HEK293 (cell line): ENCODE measurements at regions not wholly inside any gene's neighbourhood (a gene's known extent, or its start where the extent isn't known, plus 50 kb on each side); places are given as distances from the start of the nearest gene placed in this dataset.

Experiments used
- CTCF ChIA-PET: fragments of 350-600 bp; formaldehyde crosslinking; extraction: SDS; loops from one replicate; lab custom pipeline; 2021; ENCODE audit warnings: antibody characterized with exemption; lab: Yijun Ruan, JAX
- POLR2A ChIA-PET: fragments of 300-600 bp; formaldehyde crosslinking; extraction: SDS; loops from one replicate; lab custom pipeline; 2020; ENCODE audit warnings: antibody characterized with exemption, inconsistent platforms; lab: Yijun Ruan, JAX
- H3K27ac ChIP-seq: fragments of 200-500 bp; sonication (Bioruptor generic); 2 replicates; pipeline ENCODE4 v1.5.1; 2014; ENCODE audit warnings: low read depth, low read length, control low read depth, inconsistent platforms; ENCODE audit errors: extremely low read depth
- H3K36me3 ChIP-seq, 2 experiments: fragments of 200-500 bp in 1 of 2; sonication (Bioruptor generic) in 1 of 2; 1 replicate in 1 of 2; 2 replicates in 1 of 2; pipeline ENCODE4 v1.5.1; 2014 to 2017; ENCODE audit warnings: inconsistent platforms in 2 of 2, low read length in 2 of 2; ENCODE audit not compliant: control insufficient read depth in 2 of 2, insufficient read depth in 1 of 2
- H3K4me1 ChIP-seq: fragments of 200-500 bp; sonication (Bioruptor generic); 2 replicates; pipeline ENCODE4 v1.5.1; 2014; ENCODE audit warnings: mild to moderate bottlenecking, low read length, inconsistent platforms; ENCODE audit not compliant: control insufficient read depth, insufficient read depth
- H3K4me3 ChIP-seq: 2 replicates; pipeline ENCODE4 v1.5.1; 2011; ENCODE audit warnings: low read depth, mild to moderate bottlenecking, control low read depth, low read length, moderate library complexity
- H3K9me3 ChIP-seq: fragments of 200-500 bp; sonication (Bioruptor generic); 2 replicates; pipeline ENCODE4 v1.5.1; 2014; ENCODE audit warnings: low read depth, low read length, inconsistent platforms; ENCODE audit not compliant: control insufficient read depth, insufficient read depth
- BCL6B ChIP-seq: fragments of 450-650 bp; formaldehyde crosslinking; IDR thresholded peaks from 2 replicates; pipeline ENCODE4 v1.5.1; 2017; ENCODE audit warnings: missing biosample characterization, missing genetic modification characterization
- GLIS2 ChIP-seq: fragments of 450-650 bp; formaldehyde crosslinking; IDR thresholded peaks from 2 replicates; pipeline ENCODE4 v1.5.1; 2016; ENCODE audit warnings: missing biosample characterization, missing genetic modification characterization
- KLF7 ChIP-seq: fragments of 450-650 bp; formaldehyde crosslinking; IDR thresholded peaks from 2 replicates; pipeline ENCODE4 v1.5.1; 2016; ENCODE audit warnings: missing biosample characterization, missing genetic modification characterization, borderline replicate concordance
- PRDM1 ChIP-seq: fragments of 450-650 bp; formaldehyde crosslinking; IDR thresholded peaks from 2 replicates; pipeline ENCODE4; 2016; ENCODE audit warnings: missing biosample characterization, missing genetic modification characterization
- REPIN1 ChIP-seq: fragments of 450-650 bp; formaldehyde crosslinking; IDR thresholded peaks from 2 replicates; pipeline ENCODE4 v1.5.1; 2017; ENCODE audit warnings: missing biosample characterization, missing genetic modification characterization, low read depth
- ZNF24 ChIP-seq: fragments of 450-650 bp; formaldehyde crosslinking; IDR thresholded peaks from 2 replicates; pipeline ENCODE4 v1.5.1; 2016; ENCODE audit warnings: missing biosample characterization, missing genetic modification characterization
- ZNF354C ChIP-seq: fragments of 450-650 bp; formaldehyde crosslinking; IDR thresholded peaks from 2 replicates; pipeline ENCODE4 v1.5.1; 2016; ENCODE audit warnings: missing biosample characterization, missing genetic modification characterization, low read depth, borderline replicate concordance
- ZNF398 ChIP-seq: fragments of 450-650 bp; formaldehyde crosslinking; IDR thresholded peaks from 2 replicates; pipeline ENCODE4 v1.5.1; 2017; ENCODE audit warnings: missing biosample characterization, missing genetic modification characterization
- ZNF510 ChIP-seq: fragments of 450-650 bp; formaldehyde crosslinking; IDR thresholded peaks from 2 replicates; pipeline ENCODE4 v1.5.1; 2018; ENCODE audit warnings: mild to moderate bottlenecking, missing genetic modification characterization, missing biosample characterization; ENCODE audit not compliant: insufficient replicate concordance
- ZNF548 ChIP-seq: fragments of 450-650 bp; formaldehyde crosslinking; IDR thresholded peaks from 2 replicates; pipeline ENCODE4 v1.5.1; 2016; ENCODE audit warnings: missing biosample characterization, missing genetic modification characterization
- ZNF571 ChIP-seq: fragments of 450-650 bp; formaldehyde crosslinking; IDR thresholded peaks from 2 replicates; pipeline ENCODE4 v1.5.0; 2017; ENCODE audit warnings: missing biosample characterization, missing genetic modification characterization
- ZNF664 ChIP-seq: fragments of 450-650 bp; formaldehyde crosslinking; IDR thresholded peaks from 2 replicates; pipeline ENCODE4 v1.5.1; 2016; ENCODE audit warnings: missing biosample characterization, missing genetic modification characterization
- ZNF830 ChIP-seq: fragments of 450-650 bp; IDR thresholded peaks from 2 replicates; pipeline ENCODE4 v1.5.0; 2018; ENCODE audit warnings: missing biosample characterization, missing genetic modification characterization, low read depth, mild to moderate bottlenecking, moderate library complexity
- TF ChIP-seq, protein P1 (sequence below): fragments of 450-650 bp; formaldehyde crosslinking; IDR thresholded peaks from 2 replicates; pipeline ENCODE4 v1.5.1; 2016; ENCODE audit warnings: missing biosample characterization, missing genetic modification characterization
- TF ChIP-seq, protein P2 (sequence below): fragments of 450-650 bp; IDR thresholded peaks from 2 replicates; pipeline ENCODE4 v1.5.1; 2018; ENCODE audit warnings: missing biosample characterization, mild to moderate bottlenecking, missing genetic modification characterization
- TF ChIP-seq, protein P3 (sequence below): fragments of 450-650 bp; formaldehyde crosslinking; IDR thresholded peaks from 2 replicates; pipeline ENCODE4 v1.5.1; 2016; ENCODE audit warnings: missing biosample characterization, missing genetic modification characterization
- TF ChIP-seq, protein P4 (sequence below): fragments of 450-650 bp; formaldehyde crosslinking; IDR thresholded peaks from 2 replicates; pipeline ENCODE4 v1.5.1; 2016; ENCODE audit warnings: missing biosample characterization, missing genetic modification characterization
- TF ChIP-seq, protein P5 (sequence below): fragments of 450-650 bp; IDR thresholded peaks from 2 replicates; pipeline ENCODE4 v1.5.1; 2018; ENCODE audit warnings: missing biosample characterization, missing genetic modification characterization

- CTCF ChIA-PET = no interaction called here
- Histone ChIP-seq H3K4me1 (no peaks in the 10 kb centered on the region), H3K36me3 (no peaks in the 10 kb centered on the region), H3K9me3 (no peaks in the 10 kb centered on the region), H3K27ac (no peak overlapping the region), H3K4me3 (no peak overlapping the region)
- no peak for TF ChIP-seq KLF7
- TF ChIP-seq BCL6B (tag by site-specific recombination) = no peak
- no peak for TF ChIP-seq ZNF830
- TF ChIP-seq ZNF664 (tag by site-specific recombination) = no peak
- no peak for TF ChIP-seq GLIS2 (tag by site-specific recombination)
- TF ChIP-seq, protein P1, sequence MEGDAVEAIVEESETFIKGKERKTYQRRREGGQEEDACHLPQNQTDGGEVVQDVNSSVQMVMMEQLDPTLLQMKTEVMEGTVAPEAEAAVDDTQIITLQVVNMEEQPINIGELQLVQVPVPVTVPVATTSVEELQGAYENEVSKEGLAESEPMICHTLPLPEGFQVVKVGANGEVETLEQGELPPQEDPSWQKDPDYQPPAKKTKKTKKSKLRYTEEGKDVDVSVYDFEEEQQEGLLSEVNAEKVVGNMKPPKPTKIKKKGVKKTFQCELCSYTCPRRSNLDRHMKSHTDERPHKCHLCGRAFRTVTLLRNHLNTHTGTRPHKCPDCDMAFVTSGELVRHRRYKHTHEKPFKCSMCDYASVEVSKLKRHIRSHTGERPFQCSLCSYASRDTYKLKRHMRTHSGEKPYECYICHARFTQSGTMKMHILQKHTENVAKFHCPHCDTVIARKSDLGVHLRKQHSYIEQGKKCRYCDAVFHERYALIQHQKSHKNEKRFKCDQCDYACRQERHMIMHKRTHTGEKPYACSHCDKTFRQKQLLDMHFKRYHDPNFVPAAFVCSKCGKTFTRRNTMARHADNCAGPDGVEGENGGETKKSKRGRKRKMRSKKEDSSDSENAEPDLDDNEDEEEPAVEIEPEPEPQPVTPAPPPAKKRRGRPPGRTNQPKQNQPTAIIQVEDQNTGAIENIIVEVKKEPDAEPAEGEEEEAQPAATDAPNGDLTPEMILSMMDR (tag by site-specific recombination) = no peak
- no peak for TF ChIP-seq ZNF548
- TF ChIP-seq, protein P2, sequence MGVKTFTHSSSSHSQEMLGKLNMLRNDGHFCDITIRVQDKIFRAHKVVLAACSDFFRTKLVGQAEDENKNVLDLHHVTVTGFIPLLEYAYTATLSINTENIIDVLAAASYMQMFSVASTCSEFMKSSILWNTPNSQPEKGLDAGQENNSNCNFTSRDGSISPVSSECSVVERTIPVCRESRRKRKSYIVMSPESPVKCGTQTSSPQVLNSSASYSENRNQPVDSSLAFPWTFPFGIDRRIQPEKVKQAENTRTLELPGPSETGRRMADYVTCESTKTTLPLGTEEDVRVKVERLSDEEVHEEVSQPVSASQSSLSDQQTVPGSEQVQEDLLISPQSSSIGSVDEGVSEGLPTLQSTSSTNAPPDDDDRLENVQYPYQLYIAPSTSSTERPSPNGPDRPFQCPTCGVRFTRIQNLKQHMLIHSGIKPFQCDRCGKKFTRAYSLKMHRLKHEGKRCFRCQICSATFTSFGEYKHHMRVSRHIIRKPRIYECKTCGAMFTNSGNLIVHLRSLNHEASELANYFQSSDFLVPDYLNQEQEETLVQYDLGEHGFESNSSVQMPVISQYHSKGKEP = no peak
- no peak for TF ChIP-seq PRDM1 (tag by site-specific recombination)
- TF ChIP-seq ZNF398 = no peak
- no peak for TF ChIP-seq ZNF510 (tag by site-specific recombination)
- TF ChIP-seq ZNF571 (tag by site-specific recombination) = no peak
- TF ChIP-seq, protein P3, sequence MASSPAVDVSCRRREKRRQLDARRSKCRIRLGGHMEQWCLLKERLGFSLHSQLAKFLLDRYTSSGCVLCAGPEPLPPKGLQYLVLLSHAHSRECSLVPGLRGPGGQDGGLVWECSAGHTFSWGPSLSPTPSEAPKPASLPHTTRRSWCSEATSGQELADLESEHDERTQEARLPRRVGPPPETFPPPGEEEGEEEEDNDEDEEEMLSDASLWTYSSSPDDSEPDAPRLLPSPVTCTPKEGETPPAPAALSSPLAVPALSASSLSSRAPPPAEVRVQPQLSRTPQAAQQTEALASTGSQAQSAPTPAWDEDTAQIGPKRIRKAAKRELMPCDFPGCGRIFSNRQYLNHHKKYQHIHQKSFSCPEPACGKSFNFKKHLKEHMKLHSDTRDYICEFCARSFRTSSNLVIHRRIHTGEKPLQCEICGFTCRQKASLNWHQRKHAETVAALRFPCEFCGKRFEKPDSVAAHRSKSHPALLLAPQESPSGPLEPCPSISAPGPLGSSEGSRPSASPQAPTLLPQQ (tag by site-specific recombination) = no peak
- no peak for TF ChIP-seq ZNF354C
- TF ChIP-seq, protein P4, sequence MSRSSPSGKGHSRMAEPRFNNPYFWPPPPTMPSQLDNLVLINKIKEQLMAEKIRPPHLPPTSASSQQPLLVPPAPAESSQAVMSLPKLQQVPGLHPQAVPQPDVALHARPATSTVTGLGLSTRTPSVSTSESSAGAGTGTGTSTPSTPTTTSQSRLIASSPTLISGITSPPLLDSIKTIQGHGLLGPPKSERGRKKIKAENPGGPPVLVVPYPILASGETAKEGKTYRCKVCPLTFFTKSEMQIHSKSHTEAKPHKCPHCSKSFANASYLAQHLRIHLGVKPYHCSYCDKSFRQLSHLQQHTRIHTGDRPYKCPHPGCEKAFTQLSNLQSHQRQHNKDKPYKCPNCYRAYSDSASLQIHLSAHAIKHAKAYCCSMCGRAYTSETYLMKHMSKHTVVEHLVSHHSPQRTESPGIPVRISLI = no peak
- TF ChIP-seq ZNF24 (tag by site-specific recombination) = no peak
- POLR2A ChIA-PET = no interaction called here
These were observed 166.4 kb upstream of the SLC38A2 start for GRCh38 chr12:46538976-46539375.

GRCh38 chr12:46537387-46537955, 164.9 kb upstream of the SLC38A2 start:
- H3K27ac ChIP-seq = no peak overlapping the region
- H3K36me3 ChIP-seq = no peaks in the 10 kb centered on the region
- H3K4me3 ChIP-seq = no peak overlapping the region
- ChIA-PET POLR2A (no interaction called here), CTCF (no interaction called here)
- no peaks in the 10 kb centered on the region for H3K4me1 ChIP-seq
- H3K9me3 ChIP-seq = no peaks in the 10 kb centered on the region
- no peak for TF ChIP-seq REPIN1 (tag by site-specific recombination)
- TF ChIP-seq, protein P5, sequence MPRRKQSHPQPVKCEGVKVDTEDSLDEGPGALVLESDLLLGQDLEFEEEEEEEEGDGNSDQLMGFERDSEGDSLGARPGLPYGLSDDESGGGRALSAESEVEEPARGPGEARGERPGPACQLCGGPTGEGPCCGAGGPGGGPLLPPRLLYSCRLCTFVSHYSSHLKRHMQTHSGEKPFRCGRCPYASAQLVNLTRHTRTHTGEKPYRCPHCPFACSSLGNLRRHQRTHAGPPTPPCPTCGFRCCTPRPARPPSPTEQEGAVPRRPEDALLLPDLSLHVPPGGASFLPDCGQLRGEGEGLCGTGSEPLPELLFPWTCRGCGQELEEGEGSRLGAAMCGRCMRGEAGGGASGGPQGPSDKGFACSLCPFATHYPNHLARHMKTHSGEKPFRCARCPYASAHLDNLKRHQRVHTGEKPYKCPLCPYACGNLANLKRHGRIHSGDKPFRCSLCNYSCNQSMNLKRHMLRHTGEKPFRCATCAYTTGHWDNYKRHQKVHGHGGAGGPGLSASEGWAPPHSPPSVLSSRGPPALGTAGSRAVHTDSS = no peak
